Urinary bladder (tissue), 3 donors: ENCODE measurements at regions not wholly inside any gene's neighbourhood (a gene's known extent, or its start where the extent isn't known, plus 50 kb on each side); places are given as distances from the start of the nearest gene placed in this dataset.

Experiments used
- DNase-seq: peaks from one replicate; pipeline ENCODE4 v3.0.0-alpha.2; 2015; ENCODE audit errors: extremely low spot score
- H3K27ac ChIP-seq: one replicate; pipeline ENCODE4 v1.5.1; 2013; ENCODE audit warnings: low read depth, mild to moderate bottlenecking, moderate library complexity
- H3K36me3 ChIP-seq: one replicate; pipeline ENCODE4 v1.6.1; 2013; ENCODE audit warnings: mild to moderate bottlenecking, moderate library complexity; ENCODE audit not compliant: insufficient read depth
- H3K4me1 ChIP-seq: one replicate; pipeline ENCODE4 v1.6.1; 2013; ENCODE audit warnings: mild to moderate bottlenecking, moderate library complexity; ENCODE audit not compliant: insufficient read depth
- H3K4me3 ChIP-seq: one replicate; pipeline ENCODE4 v1.5.1; 2013; ENCODE audit warnings: low read depth, low read length
- WGBS: extraction: QIAGEN DNeasy Blood & Tissue Kit; methylation state at CpG from one replicate; pipeline ENCODE4 v1.1.7; 2013; 5-methylcytosine and 5-hydroxymethylcytosine counted together
- donor health status: healthy with polysubstance abuse.
- donor health status: healthy.

DNA sequence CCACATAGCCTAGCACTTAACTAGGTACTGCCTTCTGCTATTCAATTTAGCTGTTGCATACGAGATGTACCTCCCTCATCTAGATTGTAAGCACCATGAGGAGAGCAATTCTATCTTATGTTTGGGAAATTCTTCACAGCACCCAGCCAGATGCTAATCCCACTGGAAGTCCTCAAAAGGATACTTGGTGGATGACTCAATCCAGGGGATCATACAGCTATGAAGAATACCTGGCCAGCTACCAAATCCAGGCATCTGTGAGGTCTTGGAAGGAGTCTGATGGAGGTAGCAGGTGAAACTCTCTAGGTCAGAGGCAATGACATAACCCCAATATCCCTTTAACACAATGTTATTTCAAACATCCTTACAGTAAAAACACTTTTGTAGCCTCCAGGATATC, 167.8 kb upstream of the NCAM1 start:
- Histone ChIP-seq H3K4me1 (no peaks in the 10 kb centered on the region), H3K4me3 (no peak overlapping the region), H3K27ac (no peak overlapping the region), H3K36me3 (no peaks in the 10 kb centered on the region)
- WGBS: 92% methylated on average over 1 of the region's 1 CpG
- no peak for DNase-seq

- no peak overlapping the region for H3K27ac ChIP-seq
- no peaks in the 10 kb centered on the region for H3K36me3 ChIP-seq
- H3K4me1 ChIP-seq: no peaks in the 10 kb centered on the region
- 34% methylated on average over 2 of the region's 2 CpGs for WGBS
- DNase-seq: no peak
- H3K4me3 ChIP-seq: no peak overlapping the region
These were observed 166.8 kb upstream of the NCAM1 start for GRCh38 chr11:112794331-112794846.

GRCh38 chr11:112795142-112795815, 165.9 kb upstream of the NCAM1 start:
- no peaks in the 10 kb centered on the region for H3K4me1 ChIP-seq
- H3K27ac ChIP-seq: no peak overlapping the region
- DNase-seq: no peak
- no peaks in the 10 kb centered on the region for H3K36me3 ChIP-seq
- H3K4me3 ChIP-seq: no peak overlapping the region
- WGBS: 75% methylated on average over 14 of the region's 14 CpGs

- Histone ChIP-seq H3K27ac (no peak overlapping the region), H3K4me3 (no peak overlapping the region)
- DNase-seq: no peak
These were observed 165.1 kb upstream of the NCAM1 start for GRCh38 chr11:112795911-112796649.

DNA sequence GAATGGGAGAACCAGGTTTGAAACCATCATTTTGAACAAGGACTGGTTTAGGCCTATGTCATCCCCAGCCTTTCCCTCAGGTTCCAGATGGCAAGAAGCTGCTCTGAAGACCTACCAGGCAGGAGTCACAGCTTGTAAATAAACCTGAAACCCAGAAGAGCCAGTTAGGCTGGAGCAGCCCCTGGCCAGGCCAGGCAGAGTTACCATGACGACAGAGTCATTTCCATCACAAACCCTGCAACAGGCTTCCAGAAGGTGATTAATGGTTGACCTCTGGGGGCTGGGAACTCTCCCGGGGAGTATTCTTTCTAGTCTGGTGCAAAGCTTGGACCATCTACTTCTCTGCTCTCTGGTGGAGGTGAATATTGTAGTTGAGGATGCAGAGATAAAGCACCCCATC, 164.1 kb upstream of the NCAM1 start:
- 79% methylated on average over 2 of the region's 2 CpGs for WGBS
- Histone ChIP-seq H3K4me1 (no peaks in the 10 kb centered on the region), H3K27ac (no peak overlapping the region)

More at GRCh38 chr11:112795911-112796649, 165.1 kb upstream of the NCAM1 start:
- Histone ChIP-seq H3K4me1 (no peaks in the 10 kb centered on the region), H3K36me3 (no peaks in the 10 kb centered on the region)
- WGBS: 39% methylated on average over 17 of the region's 17 CpGs

GRCh38 chr11:112797648-112798293, 163.4 kb upstream of the NCAM1 start:
- 71% methylated on average over 14 of the region's 14 CpGs for WGBS
- no peak overlapping the region for H3K27ac ChIP-seq
- no peaks in the 10 kb centered on the region for H3K36me3 ChIP-seq
- H3K4me3 ChIP-seq: no peak overlapping the region
- no peaks in the 10 kb centered on the region for H3K4me1 ChIP-seq
- no peak for DNase-seq

More for the DNA sequence above, 164.1 kb upstream of the NCAM1 start:
- Histone ChIP-seq H3K4me3 (no peak overlapping the region), H3K36me3 (no peaks in the 10 kb centered on the region)
- no peak for DNase-seq

- no peak overlapping the region for H3K4me3 ChIP-seq
- no peaks in the 10 kb centered on the region for H3K36me3 ChIP-seq
- H3K4me1 ChIP-seq: no peaks in the 10 kb centered on the region
- DNase-seq: no peak
- H3K27ac ChIP-seq: no peak overlapping the region
- 93% methylated on average over 11 of the region's 11 CpGs for WGBS
These were observed 160.0 kb upstream of the NCAM1 start for GRCh38 chr11:112801025-112801816.

DNA sequence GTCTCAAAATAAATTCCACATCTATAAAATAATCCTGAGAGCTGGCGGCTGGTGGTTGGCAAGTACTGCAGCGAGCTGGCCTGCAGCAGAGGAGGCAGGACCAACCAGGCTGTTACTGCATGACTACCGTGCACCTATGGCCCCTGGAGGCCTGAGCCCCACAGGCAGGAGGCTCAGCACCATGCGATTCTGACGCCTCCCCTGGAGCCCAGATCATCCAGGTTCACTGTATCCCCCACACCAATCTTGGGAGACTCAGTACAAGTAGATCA, 159.5 kb upstream of the NCAM1 start:
- H3K4me1 ChIP-seq: no peaks in the 10 kb centered on the region
- no peak overlapping the region for H3K27ac ChIP-seq
- no peak overlapping the region for H3K4me3 ChIP-seq
- no peak for DNase-seq
- H3K36me3 ChIP-seq: no peaks in the 10 kb centered on the region
- WGBS: 85% methylated on average over 5 of the region's 5 CpGs

- Histone ChIP-seq H3K4me3 (no peak overlapping the region), H3K4me1 (no peaks in the 10 kb centered on the region), H3K36me3 (no peaks in the 10 kb centered on the region), H3K27ac (no peak overlapping the region)
- WGBS: 41% methylated on average over 3 of the region's 3 CpGs
- DNase-seq: no peak
These were observed 155.6 kb upstream of the NCAM1 start for GRCh38 chr11:112805658-112806057.

GRCh38 chr11:112806256-112806655, 155.0 kb upstream of the NCAM1 start:
- H3K4me3 ChIP-seq: no peak overlapping the region
- no peaks in the 10 kb centered on the region for H3K4me1 ChIP-seq
- H3K36me3 ChIP-seq: no peaks in the 10 kb centered on the region
- no peak overlapping the region for H3K27ac ChIP-seq
- no peak for DNase-seq

- Histone ChIP-seq H3K4me3 (no peak overlapping the region), H3K27ac (no peak overlapping the region), H3K4me1 (no peaks in the 10 kb centered on the region), H3K36me3 (no peaks in the 10 kb centered on the region)
- 42% methylated on average over 3 of the region's 3 CpGs for WGBS
- no peak for DNase-seq
These were observed 154.3 kb upstream of the NCAM1 start for GRCh38 chr11:112806876-112807275.

DNA sequence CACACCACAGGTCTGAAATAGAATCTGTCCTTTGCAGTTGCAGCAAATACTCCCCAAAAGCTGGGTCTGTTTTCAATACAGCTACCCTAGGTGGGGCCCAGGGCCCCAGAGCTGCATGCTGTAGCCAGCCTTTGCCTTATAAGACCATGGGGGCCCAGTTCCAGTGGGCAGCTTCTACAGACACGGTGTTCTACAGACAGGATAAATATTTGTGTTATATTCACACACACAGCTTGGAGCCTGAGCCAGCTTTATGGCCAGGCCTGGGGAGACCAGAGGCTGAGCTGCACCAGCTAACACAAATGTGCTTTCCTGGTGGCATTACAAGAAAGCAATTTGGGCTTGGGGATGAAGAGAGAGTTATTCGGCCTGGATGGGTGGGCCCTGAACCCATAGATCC, 151.8 kb upstream of the NCAM1 start:
- Histone ChIP-seq H3K4me3 (no peak overlapping the region), H3K27ac (no peak overlapping the region), H3K4me1 (no peaks in the 10 kb centered on the region), H3K36me3 (no peaks in the 10 kb centered on the region)
- DNase-seq: no peak
- 23% methylated on average over 2 of the region's 2 CpGs for WGBS

DNA sequence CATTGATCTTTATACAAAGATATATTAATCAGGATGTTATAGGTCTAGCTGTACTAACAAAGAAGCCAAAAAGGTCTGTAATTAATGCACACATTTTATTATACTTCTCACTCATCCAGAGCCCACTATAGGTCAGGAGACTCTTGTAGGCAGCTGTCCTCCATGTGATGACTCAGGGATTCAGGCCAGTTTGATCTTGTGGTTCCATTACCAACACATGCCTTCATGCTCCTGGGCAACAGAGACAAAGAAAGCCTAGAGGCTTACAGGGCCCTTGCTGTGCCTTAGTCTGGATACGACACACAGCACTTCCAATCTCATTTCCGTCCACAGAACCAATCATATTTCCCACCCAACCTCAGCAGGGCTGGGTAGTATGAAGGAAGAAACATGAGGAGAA, 150.3 kb upstream of the NCAM1 start:
- WGBS: 70% methylated on average over 2 of the region's 2 CpGs
- no peaks in the 10 kb centered on the region for H3K36me3 ChIP-seq
- H3K4me3 ChIP-seq: no peak overlapping the region
- DNase-seq: no peak
- H3K27ac ChIP-seq: no peak overlapping the region
- no peaks in the 10 kb centered on the region for H3K4me1 ChIP-seq
